Spleen (tissue), 11 donors: ENCODE measurements at regions not wholly inside any gene's neighbourhood (a gene's known extent, or its start where the extent isn't known, plus 50 kb on each side); places are given as distances from the start of the nearest gene placed in this dataset.

Source experiments
- DNase-seq: peaks from one replicate; pipeline ENCODE4 v3.0.0-alpha.2; 2020
- H3K27ac ChIP-seq, 8 donors: fragments of 200-600 bp; sonication (generic) in 7 of 8; 1 replicate in 4 of 8; 2 replicates in 4 of 8; pipeline versions ENCODE4 v1.5.0 to v1.8.0; 2016 to 2021; ENCODE audit warnings: inconsistent platforms in 4 of 8, mild to moderate bottlenecking in 4 of 8, moderate library complexity in 1 of 8
- H3K27me3 ChIP-seq, 7 donors: fragments of 200-600 bp; sonication (generic) in 6 of 7; replicated peaks in 1 of 7; 1 replicate in 4 of 7; 2 replicates in 3 of 7; pipeline versions ENCODE4 v1.5.0 to v1.8.0; 2016 to 2021; ENCODE audit warnings: inconsistent platforms in 3 of 7, mild to moderate bottlenecking in 1 of 7
- H3K36me3 ChIP-seq, 6 donors: fragments of 200-600 bp; sonication (generic) in 5 of 6; 1 replicate in 4 of 6; 2 replicates in 2 of 6; pipeline versions ENCODE4 v1.5.0 to v1.8.0; 2016 to 2021; ENCODE audit warnings: inconsistent platforms in 2 of 6
- H3K4me1 ChIP-seq, 6 donors: fragments of 200-600 bp; sonication (generic) in 5 of 6; 1 replicate in 3 of 6; 2 replicates in 3 of 6; pipeline versions ENCODE4 v1.5.0 to v1.8.0; 2016 to 2021; ENCODE audit warnings: inconsistent platforms in 3 of 6
- H3K4me3 ChIP-seq, 8 donors: fragments of 200-600 bp; sonication (generic) in 7 of 8; 1 replicate in 4 of 8; 2 replicates in 4 of 8; pipeline versions ENCODE4 v1.5.0 to v1.8.0; 2016 to 2021; ENCODE audit warnings: inconsistent platforms in 4 of 8, mild to moderate bottlenecking in 4 of 8, moderate library complexity in 2 of 8
- H3K9me3 ChIP-seq, 8 donors: fragments of 200-600 bp; sonication (generic) in 7 of 8; 1 replicate in 4 of 8; 2 replicates in 4 of 8; pipeline versions ENCODE4 v1.5.0 to v1.8.0; 2016 to 2021; ENCODE audit warnings: inconsistent platforms in 4 of 8
- POLR2A ChIP-seq, 3 donors: fragments of 450-650 bp; IDR thresholded peaks; one replicate each; pipeline ENCODE4 v1.5.1; 2017; ENCODE audit warnings: antibody characterized with exemption in 3 of 3, mild to moderate bottlenecking in 1 of 3
- POLR2AphosphoS5 ChIP-seq, 3 donors: sonication (generic); formaldehyde crosslinking; IDR thresholded peaks; one replicate each; pipeline ENCODE4 v1.5.1; 2017; ENCODE audit warnings: antibody characterized with exemption in 3 of 3
- WGBS, 5 donors: extraction: QIAGEN DNeasy Blood & Tissue Kit in 3 of 5; methylation state at CpG; one replicate each; pipeline versions ENCODE4 v1.1.5 to v1.1.7; 2013 to 2018; 5-methylcytosine and 5-hydroxymethylcytosine counted together
- intact Hi-C: fragments of 100-400 bp; cut with DNase I; formaldehyde crosslinking; loops from one replicate; pipeline ENCODE4 v1.15.0; 2023; ENCODE audit warnings: low total_unique reads
- TF ChIP-seq, protein P1 (sequence below), 11 experiments: fragments of 200-600 bp in 7 of 11; fragments of 450-650 bp in 4 of 11; sonication (generic) in 4 of 11; IDR thresholded peaks in 8 of 11; conservative IDR thresholded peaks in 3 of 11; 1 replicate in 7 of 11; 2 replicates in 4 of 11; pipeline versions ENCODE4 v1.4.0 to v1.8.0; 2016 to 2021; ENCODE audit warnings: antibody characterized with exemption in 11 of 11, inconsistent platforms in 4 of 11, mild to moderate bottlenecking in 1 of 11
- donor health status: healthy with polysubstance abuse.
- donor health status: DM: no; HTN: no; CAD: no; lungs with moderate emphysema.
- donor health status: DM: no; HTN: no; CAD: no.
- donor health status: Bipolar disorder and iron deficiency.
- donor health status: healthy.
- donor health status: DM: no; HTN: no; CAD: no.
- donor health status: DM: yes; HTN: yes; CAD: no.

DNA sequence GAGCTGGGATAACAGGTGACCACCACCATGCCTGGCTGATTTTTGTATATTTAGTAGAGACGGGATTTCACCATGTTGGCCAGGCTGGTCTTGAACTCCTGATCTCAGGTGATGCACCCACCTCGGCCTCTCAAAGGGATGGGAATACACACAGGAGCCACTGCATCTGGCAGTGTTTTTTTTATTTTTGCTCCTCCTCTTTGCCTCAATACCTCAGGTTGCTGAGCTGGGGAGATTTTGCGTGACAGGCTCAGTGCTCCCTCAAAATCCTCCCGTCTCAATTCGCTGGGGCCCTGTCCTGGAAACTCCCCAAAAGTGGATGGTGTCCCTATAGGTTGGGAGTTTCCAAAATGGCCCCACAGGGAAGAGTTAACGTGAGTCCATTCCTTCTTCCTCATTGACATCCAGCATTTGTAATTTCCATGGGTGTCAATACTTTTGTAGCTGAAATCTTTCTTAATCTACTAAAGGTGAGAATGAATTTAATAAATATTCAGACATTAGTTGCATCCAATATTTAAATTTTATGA lies 71.8 kb downstream of the GGTLC2 start:
- no peak for TF ChIP-seq POLR2A (IDR thresholded peaks at IDR 0.05)
- intact Hi-C loops = loop anchor here (10.0 kb wide), 1 partner anchor 169 kb away; the partner anchor contains the start of gene IGLL5
- Histone ChIP-seq H3K9me3 (no peaks in the 10 kb centered on the region), H3K4me3 (no peak overlapping the region), H3K27ac (no peak overlapping the region), H3K4me1 (peaks cover 0 to 60% (median 39%) of the 10 kb centered on the region in 6 donors), H3K27me3 (no peaks in the 10 kb centered on the region), H3K36me3 (no peaks in the 10 kb centered on the region)
- 86 to 93% (median 88%) methylated on average over 6 of the region's 6 CpGs for whole genome bisulfite sequencing, 5 donors
- no peak for DNase-seq

GRCh38 chr22:22717664-22718063 lies 73.2 kb downstream of the GGTLC2 start:
- intact Hi-C loops = loop anchor here (10.0 kb wide), 1 partner anchor 167 kb away; the partner anchor contains the start of gene IGLL5
- H3K9me3 ChIP-seq = no peaks in the 10 kb centered on the region
- no peaks in the 10 kb centered on the region for H3K36me3 ChIP-seq
- no peaks in the 10 kb centered on the region for H3K27me3 ChIP-seq
- TF ChIP-seq POLR2AphosphoS5 (IDR thresholded peaks at IDR 0.05) = no peak
- no peak for TF ChIP-seq POLR2A (IDR thresholded peaks at IDR 0.05)
- TF ChIP-seq, protein P1, sequence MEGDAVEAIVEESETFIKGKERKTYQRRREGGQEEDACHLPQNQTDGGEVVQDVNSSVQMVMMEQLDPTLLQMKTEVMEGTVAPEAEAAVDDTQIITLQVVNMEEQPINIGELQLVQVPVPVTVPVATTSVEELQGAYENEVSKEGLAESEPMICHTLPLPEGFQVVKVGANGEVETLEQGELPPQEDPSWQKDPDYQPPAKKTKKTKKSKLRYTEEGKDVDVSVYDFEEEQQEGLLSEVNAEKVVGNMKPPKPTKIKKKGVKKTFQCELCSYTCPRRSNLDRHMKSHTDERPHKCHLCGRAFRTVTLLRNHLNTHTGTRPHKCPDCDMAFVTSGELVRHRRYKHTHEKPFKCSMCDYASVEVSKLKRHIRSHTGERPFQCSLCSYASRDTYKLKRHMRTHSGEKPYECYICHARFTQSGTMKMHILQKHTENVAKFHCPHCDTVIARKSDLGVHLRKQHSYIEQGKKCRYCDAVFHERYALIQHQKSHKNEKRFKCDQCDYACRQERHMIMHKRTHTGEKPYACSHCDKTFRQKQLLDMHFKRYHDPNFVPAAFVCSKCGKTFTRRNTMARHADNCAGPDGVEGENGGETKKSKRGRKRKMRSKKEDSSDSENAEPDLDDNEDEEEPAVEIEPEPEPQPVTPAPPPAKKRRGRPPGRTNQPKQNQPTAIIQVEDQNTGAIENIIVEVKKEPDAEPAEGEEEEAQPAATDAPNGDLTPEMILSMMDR (IDR thresholded peaks at IDR 0.05 in 8 of 11, conservative IDR thresholded peaks at IDR 0.05 in 3 of 11) = no peak
- no peak overlapping the region for H3K4me3 ChIP-seq
- H3K4me1 ChIP-seq = peaks cover 0 to 66% (median 44%) of the 10 kb centered on the region in 6 donors
- 32 to 53% (median 41%) methylated on average over 4 of the region's 4 CpGs for WGBS, 5 donors
- no peak overlapping the region for H3K27ac ChIP-seq
- DNase-seq = no peak

DNA sequence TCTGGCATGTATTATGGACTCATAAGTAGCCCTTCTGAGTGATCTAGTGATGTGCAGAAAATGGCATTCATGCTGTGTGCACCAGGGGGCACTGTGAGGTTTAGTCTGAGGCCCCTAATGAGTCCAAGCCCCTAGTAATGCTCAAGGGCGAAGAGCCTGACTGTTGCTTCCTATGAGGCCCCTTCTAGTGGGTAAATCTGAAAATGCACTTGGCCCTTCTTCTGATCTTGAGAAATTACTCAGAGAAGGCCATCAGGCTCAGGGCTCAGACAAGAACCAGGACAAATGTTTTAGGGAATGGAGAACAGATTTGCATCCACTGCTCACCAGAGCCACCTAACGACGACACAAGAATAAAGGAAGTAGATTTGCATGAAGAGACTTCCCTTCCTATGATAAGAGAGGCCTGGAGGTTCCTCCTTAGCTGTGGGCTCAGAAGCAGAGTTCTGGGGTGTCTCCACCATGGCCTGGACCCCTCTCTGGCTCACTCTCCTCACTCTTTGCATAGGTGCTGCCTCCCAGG lies 75.8 kb downstream of the GGTLC2 start:
- no peak for DNase-seq
- intact Hi-C loops = no loop called here
- 21 to 27% (median 27%) methylated on average over 3 of the region's 3 CpGs for WGBS, 5 donors

GRCh38 chr22:22720724-22721261 lies 76.4 kb downstream of the GGTLC2 start:
- H3K36me3 ChIP-seq = no peaks in the 10 kb centered on the region
- peak overlapping the region in 1 of 8 donors; percentile 33 for H3K4me3 ChIP-seq
- TF ChIP-seq, protein P1 (IDR thresholded peaks at IDR 0.05 in 8 of 11, conservative IDR thresholded peaks at IDR 0.05 in 3 of 11) = no peak
- TF ChIP-seq POLR2AphosphoS5 (IDR thresholded peaks at IDR 0.05) = peak in 2 of 3 donors; percentile 32 to 36
- DNase-seq = no peak
- H3K4me1 ChIP-seq = peaks cover 0 to 40% (median 29%) of the 10 kb centered on the region in 6 donors
- WGBS, 5 donors = 44 to 62% (median 54%) methylated on average over 5 to 6 of the region's 6 CpGs
- no peaks in the 10 kb centered on the region for H3K27me3 ChIP-seq
- intact Hi-C loops = no loop called here
- H3K9me3 ChIP-seq = no peaks in the 10 kb centered on the region
- peak overlapping the region; percentile 60 to 92 (median 80) for H3K27ac ChIP-seq

More for the DNA sequence above, 75.8 kb downstream of the GGTLC2 start:
- peak overlapping the region; percentile 60 to 92 (median 80) for H3K27ac ChIP-seq
- H3K4me3 ChIP-seq = peak overlapping the region in 1 of 8 donors; percentile 33
- TF ChIP-seq, protein P1 (IDR thresholded peaks at IDR 0.05 in 8 of 11, conservative IDR thresholded peaks at IDR 0.05 in 3 of 11) = peak in 10 of 11 experiments; percentile 9 to 68 (median 51)
- TF ChIP-seq POLR2AphosphoS5 (IDR thresholded peaks at IDR 0.05) (peak in 1 of 3 donors; percentile 14), POLR2A (IDR thresholded peaks at IDR 0.05) (no peak)
- peaks cover 0 to 46% (median 34%) of the 10 kb centered on the region in 6 donors for H3K4me1 ChIP-seq
- no peaks in the 10 kb centered on the region for H3K27me3 ChIP-seq
- H3K36me3 ChIP-seq = no peaks in the 10 kb centered on the region
- H3K9me3 ChIP-seq = no peaks in the 10 kb centered on the region
